Stomach (tissue), 4 donors: ENCODE measurements at regions not wholly inside any gene's neighbourhood (a gene's known extent, or its start where the extent isn't known, plus 50 kb on each side); places are given as distances from the start of the nearest gene placed in this dataset.

ENCODE experiments used
- CTCF ChIP-seq, 7 experiments: fragments of 450-650 bp in 4 of 7; fragments of 200-600 bp in 3 of 7; sonication (generic) in 3 of 7; IDR thresholded peaks; one replicate each; pipeline ENCODE4 v1.5.1; 2016 to 2019; ENCODE audit warnings: antibody characterized with exemption in 7 of 7, control low read depth in 2 of 7, mild to moderate bottlenecking in 1 of 7
- POLR2A ChIP-seq, 4 donors: fragments of 450-650 bp; IDR thresholded peaks; one replicate each; pipeline ENCODE4 v1.6.1; 2016; ENCODE audit warnings: antibody characterized with exemption in 4 of 4, control low read depth in 2 of 4, mild to moderate bottlenecking in 1 of 4, moderate library complexity in 1 of 4
- POLR2AphosphoS5 ChIP-seq, 3 donors: sonication (generic); formaldehyde crosslinking; IDR thresholded peaks; one replicate each; pipeline ENCODE4 v1.6.1; 2016; ENCODE audit warnings: antibody characterized with exemption in 3 of 3

- no peak for TF ChIP-seq CTCF (IDR thresholded peaks at IDR 0.05)
- TF ChIP-seq POLR2AphosphoS5 (IDR thresholded peaks at IDR 0.05): no peak
- no peak for TF ChIP-seq POLR2A (IDR thresholded peaks at IDR 0.05)
Measured at GRCh38 chr1:55426156-55426555, 211.0 kb upstream of the USP24 start.
